ENCODE measurements at regions not wholly inside any gene's neighbourhood (a gene's known extent, or its start where the extent isn't known, plus 50 kb on each side); places are given as distances from the start of the nearest gene placed in this dataset.

GRCh38 chr15:35741881-35742280 is 195.9 kb upstream of the DPH6 start:
- ATAC-seq (ENCODE audit: insufficient read depth, low read depth) (no peak), DNase-seq (no peak)
- no peak overlapping the region for H3K4me2 ChIP-seq (ENCODE audit: insufficient read depth, low read length)
- no peaks in the 10 kb centered on the region for H3K27me3 ChIP-seq (ENCODE audit: insufficient read depth, low read length, poor library complexity)
- H3K4me1 ChIP-seq (ENCODE audit: insufficient read depth, low read length), result no peaks in the 10 kb centered on the region
- H4K20me1 ChIP-seq (ENCODE audit: insufficient read depth, low read length), result no peaks in the 10 kb centered on the region
- H3K4me3 ChIP-seq (ENCODE audit: low read depth in 1 of 2, low read length in 2 of 2), result no peak overlapping the region
- TF ChIP-seq EZH2 (IDR thresholded peaks at IDR 0.05; ENCODE audit: borderline replicate concordance, low read depth, low read length, severe bottlenecking) (no peak), CTCF (IDR thresholded peaks at IDR 0.05; ENCODE audit: borderline replicate concordance, extremely low read depth, low read length, poor library complexity, severe bottlenecking) (no peak)
- no peak overlapping the region for H3K9ac ChIP-seq (ENCODE audit: low read depth, low read length)
- H3K79me2 ChIP-seq (ENCODE audit: insufficient read depth, low read length), result no peaks in the 10 kb centered on the region
- H2AFZ ChIP-seq (ENCODE audit: low read depth, low read length), result no peak overlapping the region
- no peaks in the 10 kb centered on the region for H3K9me3 ChIP-seq (ENCODE audit: insufficient read depth, low read length, severe bottlenecking)
- no peak overlapping the region for H3K27ac ChIP-seq (ENCODE audit: low read length)
- no peaks in the 10 kb centered on the region for H3K36me3 ChIP-seq (ENCODE audit: insufficient read depth, low read length)

GRCh38 chr15:35743321-35743720 is 197.4 kb upstream of the DPH6 start:
- ATAC-seq (ENCODE audit: insufficient read depth, low read depth) (no peak), DNase-seq (no peak)
- Histone ChIP-seq H3K4me3 (ENCODE audit: low read depth in 1 of 2, low read length in 2 of 2) (no peak overlapping the region), H3K27me3 (ENCODE audit: insufficient read depth, low read length, poor library complexity) (no peaks in the 10 kb centered on the region), H3K9ac (ENCODE audit: low read depth, low read length) (no peak overlapping the region), H3K27ac (ENCODE audit: low read length) (no peak overlapping the region), H3K79me2 (ENCODE audit: insufficient read depth, low read length) (no peaks in the 10 kb centered on the region), H3K4me1 (ENCODE audit: insufficient read depth, low read length) (no peaks in the 10 kb centered on the region), H4K20me1 (ENCODE audit: insufficient read depth, low read length) (no peaks in the 10 kb centered on the region), H3K36me3 (ENCODE audit: insufficient read depth, low read length) (no peaks in the 10 kb centered on the region), H2AFZ (ENCODE audit: low read depth, low read length) (no peak overlapping the region), H3K9me3 (ENCODE audit: insufficient read depth, low read length, severe bottlenecking) (no peaks in the 10 kb centered on the region), H3K4me2 (ENCODE audit: insufficient read depth, low read length) (no peak overlapping the region)
- TF ChIP-seq EZH2 (IDR thresholded peaks at IDR 0.05; ENCODE audit: borderline replicate concordance, low read depth, low read length, severe bottlenecking) (no peak), CTCF (IDR thresholded peaks at IDR 0.05; ENCODE audit: borderline replicate concordance, extremely low read depth, low read length, poor library complexity, severe bottlenecking) (no peak)

- no peak overlapping the region for H3K27ac ChIP-seq (ENCODE audit: low read length)
- TF ChIP-seq CTCF (IDR thresholded peaks at IDR 0.05; ENCODE audit: borderline replicate concordance, extremely low read depth, low read length, poor library complexity, severe bottlenecking), result no peak
- no peak for TF ChIP-seq EZH2 (IDR thresholded peaks at IDR 0.05; ENCODE audit: borderline replicate concordance, low read depth, low read length, severe bottlenecking)
- no peaks in the 10 kb centered on the region for H3K4me1 ChIP-seq (ENCODE audit: insufficient read depth, low read length)
- no peak overlapping the region for H3K9ac ChIP-seq (ENCODE audit: low read depth, low read length)
- H3K27me3 ChIP-seq (ENCODE audit: insufficient read depth, low read length, poor library complexity), result no peaks in the 10 kb centered on the region
- H3K4me3 ChIP-seq (ENCODE audit: low read depth in 1 of 2, low read length in 2 of 2), result no peak overlapping the region
- H2AFZ ChIP-seq (ENCODE audit: low read depth, low read length), result no peak overlapping the region
- no peak overlapping the region for H3K4me2 ChIP-seq (ENCODE audit: insufficient read depth, low read length)
- H3K36me3 ChIP-seq (ENCODE audit: insufficient read depth, low read length), result no peaks in the 10 kb centered on the region
- H3K9me3 ChIP-seq (ENCODE audit: insufficient read depth, low read length, severe bottlenecking), result no peaks in the 10 kb centered on the region
- DNase-seq (no peak), ATAC-seq (ENCODE audit: insufficient read depth, low read depth) (no peak)
- no peaks in the 10 kb centered on the region for H4K20me1 ChIP-seq (ENCODE audit: insufficient read depth, low read length)
- no peaks in the 10 kb centered on the region for H3K79me2 ChIP-seq (ENCODE audit: insufficient read depth, low read length)
These were observed 200.2 kb upstream of the DPH6 start for GRCh38 chr15:35746121-35746520.

GRCh38 chr15:35748105-35748504 is 202.1 kb upstream of the DPH6 start:
- no peaks in the 10 kb centered on the region for H3K27me3 ChIP-seq (ENCODE audit: insufficient read depth, low read length, poor library complexity)
- no peak overlapping the region for H3K9ac ChIP-seq (ENCODE audit: low read depth, low read length)
- ATAC-seq (ENCODE audit: insufficient read depth, low read depth) (no peak), DNase-seq (no peak)
- no peaks in the 10 kb centered on the region for H4K20me1 ChIP-seq (ENCODE audit: insufficient read depth, low read length)
- H3K36me3 ChIP-seq (ENCODE audit: insufficient read depth, low read length), result no peaks in the 10 kb centered on the region
- no peaks in the 10 kb centered on the region for H3K9me3 ChIP-seq (ENCODE audit: insufficient read depth, low read length, severe bottlenecking)
- H3K79me2 ChIP-seq (ENCODE audit: insufficient read depth, low read length), result no peaks in the 10 kb centered on the region
- TF ChIP-seq CTCF (IDR thresholded peaks at IDR 0.05; ENCODE audit: borderline replicate concordance, extremely low read depth, low read length, poor library complexity, severe bottlenecking) (no peak), EZH2 (IDR thresholded peaks at IDR 0.05; ENCODE audit: borderline replicate concordance, low read depth, low read length, severe bottlenecking) (no peak)
- H3K4me2 ChIP-seq (ENCODE audit: insufficient read depth, low read length), result no peak overlapping the region
- H3K4me3 ChIP-seq (ENCODE audit: low read depth in 1 of 2, low read length in 2 of 2), result no peak overlapping the region
- no peaks in the 10 kb centered on the region for H3K4me1 ChIP-seq (ENCODE audit: insufficient read depth, low read length)
- H3K27ac ChIP-seq (ENCODE audit: low read length), result no peak overlapping the region
- H2AFZ ChIP-seq (ENCODE audit: low read depth, low read length), result no peak overlapping the region

All from DND-41 (cell line).